ENCODE measurements at regions not wholly inside any gene's neighbourhood (a gene's known extent, or its start where the extent isn't known, plus 50 kb on each side); places are given as distances from the start of the nearest gene placed in this dataset.

DNA sequence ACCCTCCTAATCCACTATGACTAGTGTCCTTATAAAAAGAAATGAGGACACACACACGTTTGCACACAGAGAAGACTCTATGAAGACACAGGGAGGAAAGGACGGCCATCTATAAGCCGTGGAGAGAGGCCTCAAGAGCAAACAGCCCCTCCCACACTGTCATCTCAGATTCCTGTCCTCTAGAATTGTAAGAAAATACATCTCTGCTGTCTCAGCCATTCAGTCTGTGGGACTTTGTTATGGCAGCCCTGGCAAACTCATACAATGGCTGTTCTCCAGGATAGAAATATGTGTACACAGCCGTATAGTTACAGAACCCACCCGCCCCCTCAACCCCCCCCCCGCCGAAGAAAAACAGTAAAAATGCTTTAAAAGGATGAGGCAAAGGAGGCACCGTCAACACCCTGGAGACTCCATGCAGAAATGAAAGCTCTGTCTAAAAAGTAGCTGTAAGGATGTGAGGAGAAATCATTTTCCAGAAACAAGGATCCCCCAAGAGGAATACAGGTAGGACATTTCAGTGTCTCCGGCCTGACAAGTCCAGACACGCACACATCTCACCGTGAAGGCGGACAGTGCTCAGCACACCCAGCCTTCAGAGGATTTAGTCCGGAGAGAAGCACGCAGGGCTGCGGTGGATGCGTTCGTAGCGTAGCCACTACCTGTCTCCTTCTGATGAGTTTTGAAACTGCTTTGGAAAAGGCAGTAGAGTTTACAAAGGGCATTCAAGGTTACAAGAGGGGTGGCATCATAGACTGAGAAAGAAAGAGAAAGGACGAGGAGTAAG is 110.8 kb upstream of the ERCC6L2 start:
- Histone ChIP-seq H3K4ac (ENCODE audit: low read depth, low read length) (no peak overlapping the region), H3K14ac (ENCODE audit: insufficient read depth, low read length) (peak overlapping the region; percentile 89), H3T11ph (ENCODE audit: low read length) (no peak overlapping the region), H2AK5ac (ENCODE audit: insufficient read length, low read length) (no peak overlapping the region), H3K27me3 (ENCODE audit: insufficient read depth, low read length) (no peaks in the 10 kb centered on the region), H3K79me1 (ENCODE audit: insufficient read depth, low read depth, low read length, poor library complexity, severe bottlenecking) (no peaks in the 10 kb centered on the region), H3K9ac (ENCODE audit: extremely low read depth, insufficient read length, low read length) (no peak overlapping the region), H3K27ac (ENCODE audit: insufficient read length, low read depth, low read length) (no peak overlapping the region), H3K4me1 (ENCODE audit: insufficient read depth, low read length) (peaks cover 11% of the 10 kb centered on the region; the same call in 1 of the 2 replicates), H2BK15ac (ENCODE audit: low read depth, low read length) (no peak overlapping the region), H2BK5ac (ENCODE audit: insufficient read length, low read length) (no peak overlapping the region), H4K5ac (ENCODE audit: insufficient read length, low read depth, low read length) (no peak overlapping the region), H4K91ac (ENCODE audit: insufficient read length, low read depth, low read length) (no peak overlapping the region), H3K9me3 (ENCODE audit: control insufficient read depth, low read depth, low read length) (no peaks in the 10 kb centered on the region), H2BK20ac (ENCODE audit: low read depth, low read length, poor library complexity, severe bottlenecking) (no peak overlapping the region), H3K4me2 (ENCODE audit: insufficient read depth, insufficient read length, low read length) (no peak overlapping the region), H3K56ac (ENCODE audit: insufficient read length, low read depth, low read length) (no peak overlapping the region), H2BK120ac (ENCODE audit: low read depth, low read length, poor library complexity, severe bottlenecking) (no peak overlapping the region), H3K23ac (ENCODE audit: insufficient read length, low read depth, low read length) (no peak overlapping the region), H3K18ac (ENCODE audit: insufficient read length, low read depth, low read length) (peak overlapping the region; percentile 75), H4K20me1 (ENCODE audit: control insufficient read depth, insufficient read depth, insufficient read length) (no peaks in the 10 kb centered on the region), H4K8ac (replicated peaks; ENCODE audit: insufficient read length, low read depth, low read length) (no peak overlapping the region), H3K23me2 (ENCODE audit: insufficient read length, low read depth, low read length, poor library complexity, severe bottlenecking) (no peaks in the 10 kb centered on the region), H2BK12ac (ENCODE audit: insufficient read length, low read depth, low read length) (no peak overlapping the region), H2AFZ (ENCODE audit: low read length) (no peak overlapping the region), H3K79me2 (ENCODE audit: insufficient read depth, low read length) (no peaks in the 10 kb centered on the region)
- DNase-seq: no peak
- Mint-ChIP-seq H3K27me3 (ENCODE audit: low read depth) (peaks cover 6% of the 10 kb centered on the region), H3K4me1 (peaks cover 38 to 44% of the 10 kb centered on the region in 2 experiments), H3K4me3 (peak overlapping the region in 1 of 2 experiments; percentile 57; a peak in 1 of 5 replicates), H3K9me3 (no peaks in the 10 kb centered on the region), H3K27ac (peak overlapping the region in 2 of 3 experiments; percentile 11 to 90; a peak in 3 of 7 replicates), H3K36me3 (ENCODE audit: insufficient read depth in 1 of 3, low read depth in 3 of 3) (no peaks in the 10 kb centered on the region; a peak in 1 of 7 replicates)
- no CpG with 5 or more reads among the region's 19 CpGs for WGBS (ENCODE audit: extremely low coverage, insufficient read length, low lambda C conversion rate)
- TF ChIP-seq, protein P1, sequence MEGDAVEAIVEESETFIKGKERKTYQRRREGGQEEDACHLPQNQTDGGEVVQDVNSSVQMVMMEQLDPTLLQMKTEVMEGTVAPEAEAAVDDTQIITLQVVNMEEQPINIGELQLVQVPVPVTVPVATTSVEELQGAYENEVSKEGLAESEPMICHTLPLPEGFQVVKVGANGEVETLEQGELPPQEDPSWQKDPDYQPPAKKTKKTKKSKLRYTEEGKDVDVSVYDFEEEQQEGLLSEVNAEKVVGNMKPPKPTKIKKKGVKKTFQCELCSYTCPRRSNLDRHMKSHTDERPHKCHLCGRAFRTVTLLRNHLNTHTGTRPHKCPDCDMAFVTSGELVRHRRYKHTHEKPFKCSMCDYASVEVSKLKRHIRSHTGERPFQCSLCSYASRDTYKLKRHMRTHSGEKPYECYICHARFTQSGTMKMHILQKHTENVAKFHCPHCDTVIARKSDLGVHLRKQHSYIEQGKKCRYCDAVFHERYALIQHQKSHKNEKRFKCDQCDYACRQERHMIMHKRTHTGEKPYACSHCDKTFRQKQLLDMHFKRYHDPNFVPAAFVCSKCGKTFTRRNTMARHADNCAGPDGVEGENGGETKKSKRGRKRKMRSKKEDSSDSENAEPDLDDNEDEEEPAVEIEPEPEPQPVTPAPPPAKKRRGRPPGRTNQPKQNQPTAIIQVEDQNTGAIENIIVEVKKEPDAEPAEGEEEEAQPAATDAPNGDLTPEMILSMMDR (conservative IDR thresholded peaks at IDR 0.05): no peak

Measured in H9 (cell line).